IMR-90 (cell line): ENCODE measurements at regions not wholly inside any gene's neighbourhood (a gene's known extent, or its start where the extent isn't known, plus 50 kb on each side); places are given as distances from the start of the nearest gene placed in this dataset.

Experiments used
- CEBPB ChIP-seq: IDR thresholded peaks from 2 replicates; pipeline ENCODE4 v1.6.1; 2012; ENCODE audit warnings: low read depth, low read length, improper control_type of control experiment
- ELK1 ChIP-seq: fragments of 150-350 bp; IDR thresholded peaks from 2 replicates; pipeline ENCODE4 v1.6.1; 2016; ENCODE audit warnings: low read depth, mild to moderate bottlenecking, low read length, moderate library complexity, borderline replicate concordance
- MAFK ChIP-seq: IDR thresholded peaks from 2 replicates; pipeline ENCODE4 v1.6.1; 2012; ENCODE audit warnings: low read depth, low read length, improper control_type of control experiment
- MAZ ChIP-seq: IDR thresholded peaks from 2 replicates; pipeline ENCODE4 v1.6.1; 2012; ENCODE audit warnings: low read depth, mild to moderate bottlenecking, low read length, improper control_type of control experiment, moderate library complexity, borderline replicate concordance
- POLR2A ChIP-seq: IDR thresholded peaks from 2 replicates; pipeline ENCODE4 v1.6.1; 2012; ENCODE audit warnings: mild to moderate bottlenecking, low read depth, low read length
- RFX5 ChIP-seq: IDR thresholded peaks from 2 replicates; pipeline ENCODE4 v1.8.0; 2012; ENCODE audit warnings: low read depth, mild to moderate bottlenecking, low read length, moderate library complexity
- USF2 ChIP-seq: fragments of 150-350 bp; IDR thresholded peaks from 2 replicates; pipeline ENCODE4 v1.6.1; 2017; ENCODE audit warnings: mild to moderate bottlenecking, antibody characterized with exemption, low read length, low read depth
- TF ChIP-seq, protein P1 (sequence below): conservative IDR thresholded peaks from 2 replicates; pipeline ENCODE4 v1.5.1; 2012; ENCODE audit warnings: mild to moderate bottlenecking, low read depth, low read length, improper control_type of control experiment

GRCh38 chr5:167831754-167832504 is 459.5 kb upstream of the WWC1 start:
- TF ChIP-seq, protein P1, sequence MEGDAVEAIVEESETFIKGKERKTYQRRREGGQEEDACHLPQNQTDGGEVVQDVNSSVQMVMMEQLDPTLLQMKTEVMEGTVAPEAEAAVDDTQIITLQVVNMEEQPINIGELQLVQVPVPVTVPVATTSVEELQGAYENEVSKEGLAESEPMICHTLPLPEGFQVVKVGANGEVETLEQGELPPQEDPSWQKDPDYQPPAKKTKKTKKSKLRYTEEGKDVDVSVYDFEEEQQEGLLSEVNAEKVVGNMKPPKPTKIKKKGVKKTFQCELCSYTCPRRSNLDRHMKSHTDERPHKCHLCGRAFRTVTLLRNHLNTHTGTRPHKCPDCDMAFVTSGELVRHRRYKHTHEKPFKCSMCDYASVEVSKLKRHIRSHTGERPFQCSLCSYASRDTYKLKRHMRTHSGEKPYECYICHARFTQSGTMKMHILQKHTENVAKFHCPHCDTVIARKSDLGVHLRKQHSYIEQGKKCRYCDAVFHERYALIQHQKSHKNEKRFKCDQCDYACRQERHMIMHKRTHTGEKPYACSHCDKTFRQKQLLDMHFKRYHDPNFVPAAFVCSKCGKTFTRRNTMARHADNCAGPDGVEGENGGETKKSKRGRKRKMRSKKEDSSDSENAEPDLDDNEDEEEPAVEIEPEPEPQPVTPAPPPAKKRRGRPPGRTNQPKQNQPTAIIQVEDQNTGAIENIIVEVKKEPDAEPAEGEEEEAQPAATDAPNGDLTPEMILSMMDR = no peak
- TF ChIP-seq POLR2A = no peak
- no peak for TF ChIP-seq CEBPB
- no peak for TF ChIP-seq USF2
- TF ChIP-seq ELK1 = no peak
- TF ChIP-seq RFX5 = no peak
- TF ChIP-seq MAZ = no peak
- no peak for TF ChIP-seq MAFK
